GM23338 (cell line): ENCODE measurements at regions not wholly inside any gene's neighbourhood (a gene's known extent, or its start where the extent isn't known, plus 50 kb on each side); places are given as distances from the start of the nearest gene placed in this dataset.

Experiments used
- ATAC-seq: fragments of 200-7000 bp; cut with Tn5 transposase; 3 replicates; pipeline ENCODE4 v1.9.1; 2020
- DNase-seq: peaks from one replicate; pipeline ENCODE4 v3.0.0-alpha.2; 2015; ENCODE audit warnings: low spot score
- H2AFZ ChIP-seq: fragments of 200-600 bp; sonication (generic); 2 replicates; pipeline ENCODE4 v1.8.0; 2016; ENCODE audit warnings: antibody characterized with exemption, mild to moderate bottlenecking, moderate library complexity
- H3F3A ChIP-seq: fragments of 200-600 bp; sonication (generic); replicated peaks from 2 replicates; pipeline ENCODE4 v1.8.0; 2017; ENCODE audit warnings: antibody characterized with exemption, mixed run types, low read depth
- H3K27ac ChIP-seq: fragments of 200-600 bp; sonication (generic); 2 replicates; pipeline ENCODE4 v1.6.1; 2016; ENCODE audit warnings: low read depth
- H3K27me3 ChIP-seq: fragments of 200-600 bp; sonication (generic); 2 replicates; pipeline ENCODE4 v1.8.0; 2016; ENCODE audit warnings: mild to moderate bottlenecking, mixed run types, moderate library complexity; ENCODE audit not compliant: insufficient read depth
- H3K36me3 ChIP-seq: fragments of 200-600 bp; sonication (generic); 2 replicates; pipeline ENCODE4 v1.8.0; 2016; ENCODE audit warnings: mild to moderate bottlenecking; ENCODE audit not compliant: insufficient read depth
- H3K4me1 ChIP-seq: fragments of 200-600 bp; sonication (generic); 2 replicates; pipeline ENCODE4 v1.8.0; 2016; ENCODE audit warnings: mild to moderate bottlenecking, moderate library complexity; ENCODE audit not compliant: insufficient read depth
- H3K4me2 ChIP-seq: fragments of 200-600 bp; sonication (generic); 2 replicates; pipeline ENCODE4 v1.7.1; 2017; ENCODE audit warnings: mixed run types
- H3K4me3 ChIP-seq: fragments of 200-600 bp; sonication (generic); 2 replicates; pipeline ENCODE4 v1.6.1; 2016; ENCODE audit warnings: mixed run types
- H3K79me2 ChIP-seq: fragments of 200-600 bp; sonication (generic); replicated peaks from 2 replicates; pipeline ENCODE4 v1.8.0; 2017; ENCODE audit warnings: mild to moderate bottlenecking; ENCODE audit not compliant: insufficient read depth
- H3K9me2 ChIP-seq: fragments of 200-600 bp; sonication (generic); 2 replicates; pipeline ENCODE4 v1.8.0; 2017; ENCODE audit not compliant: insufficient read depth
- H4K20me1 ChIP-seq: fragments of 200-600 bp; sonication (generic); replicated peaks from 2 replicates; pipeline ENCODE4 v1.8.0; 2017; ENCODE audit warnings: mild to moderate bottlenecking; ENCODE audit not compliant: insufficient read depth
- H3K27ac Mint-ChIP-seq: 2 replicates; pipeline ENCODE4 v1.8.0; 2020; ENCODE audit warnings: inconsistent platforms, mild to moderate bottlenecking, moderate library complexity, mixed read lengths
- H3K27me3 Mint-ChIP-seq: 3 replicates; pipeline ENCODE4 v1.8.0; 2022; ENCODE audit warnings: low read depth, mild to moderate bottlenecking, moderate library complexity, mixed read lengths, inconsistent platforms; ENCODE audit not compliant: insufficient read depth, poor library complexity
- H3K36me3 Mint-ChIP-seq: 3 replicates; pipeline ENCODE4 v1.8.0; 2021; ENCODE audit warnings: low read depth, mild to moderate bottlenecking, inconsistent platforms, moderate library complexity, mixed read lengths
- H3K4me1 Mint-ChIP-seq: 3 replicates; pipeline ENCODE4 v1.8.0; 2020; ENCODE audit warnings: mild to moderate bottlenecking, inconsistent platforms, mixed read lengths
- H3K4me3 Mint-ChIP-seq: 3 replicates; pipeline ENCODE4 v1.8.0; 2021; ENCODE audit warnings: moderate library complexity, mild to moderate bottlenecking, inconsistent platforms, mixed read lengths
- H3K9me3 Mint-ChIP-seq: 3 replicates; pipeline ENCODE4 v1.8.0; 2020; ENCODE audit warnings: moderate library complexity, mild to moderate bottlenecking, inconsistent platforms, mixed read lengths
- CREB1 ChIP-seq: fragments of 250-450 bp; sonication (Bioruptor Pico); IDR thresholded peaks from 2 replicates; pipeline ENCODE4 v1.5.0; 2020; ENCODE audit warnings: low read depth, mild to moderate bottlenecking, moderate library complexity
- EZH2 ChIP-seq: fragments of 200-600 bp; sonication (generic); IDR thresholded peaks from one replicate; pipeline ENCODE4 v1.8.0; 2017; ENCODE audit warnings: antibody characterized with exemption, mild to moderate bottlenecking, low read depth; ENCODE audit not compliant: unreplicated experiment
- EZH2phosphoT487 ChIP-seq: fragments of 200-600 bp; sonication (generic); IDR thresholded peaks from one replicate; pipeline ENCODE4 v1.8.1; 2018; ENCODE audit warnings: antibody characterized with exemption; ENCODE audit not compliant: unreplicated experiment
- JUNB ChIP-seq: IDR thresholded peaks from one replicate; pipeline ENCODE4 v1.6.1; 2016; ENCODE audit warnings: antibody characterized with exemption; ENCODE audit not compliant: unreplicated experiment
- NANOG ChIP-seq: IDR thresholded peaks from 2 replicates; pipeline ENCODE4 v1.6.1; 2016; ENCODE audit warnings: antibody characterized with exemption, borderline replicate concordance
- POLR2AphosphoS5 ChIP-seq: IDR thresholded peaks from 2 replicates; pipeline ENCODE4 v1.6.1; 2016; ENCODE audit warnings: antibody characterized with exemption, low read depth
- STAT1 ChIP-seq: IDR thresholded peaks from one replicate; pipeline ENCODE4 v1.6.1; 2016; ENCODE audit warnings: antibody characterized with exemption; ENCODE audit not compliant: unreplicated experiment
- ZNF114 ChIP-seq: fragments of 250-450 bp; sonication (Bioruptor Pico); IDR thresholded peaks from 2 replicates; pipeline ENCODE4 v1.5.0; 2020; ENCODE audit warnings: mild to moderate bottlenecking, moderate library complexity
- ZNF331 ChIP-seq: fragments of 250-450 bp; sonication (Bioruptor Pico); IDR thresholded peaks from 2 replicates; pipeline ENCODE4 v1.5.0; 2020; ENCODE audit warnings: low read depth, mild to moderate bottlenecking, moderate library complexity
- TF ChIP-seq, protein P1 (sequence below): IDR thresholded peaks from 2 replicates; pipeline ENCODE4 v1.6.1; 2016; ENCODE audit warnings: antibody characterized with exemption
- TF ChIP-seq, protein P2 (sequence below): fragments of 250-450 bp; sonication (Bioruptor Pico); IDR thresholded peaks from 2 replicates; pipeline ENCODE4 v1.5.0; 2020; ENCODE audit warnings: mild to moderate bottlenecking, moderate library complexity
- TF ChIP-seq, protein P3 (sequence below): IDR thresholded peaks from one replicate; pipeline ENCODE4 v1.6.1; 2018; ENCODE audit warnings: antibody characterized with exemption; ENCODE audit not compliant: unreplicated experiment
- TF ChIP-seq, protein P4 (sequence below), 2 experiments: fragments of 200-600 bp in 1 of 2; sonication (generic) in 1 of 2; conservative IDR thresholded peaks; 2 replicates each; pipeline versions ENCODE4 v1.5.1 to v1.6.1; 2016 to 2017; ENCODE audit warnings: antibody characterized with exemption in 2 of 2, low read depth in 2 of 2, mild to moderate bottlenecking in 2 of 2, moderate library complexity in 1 of 2

DNA sequence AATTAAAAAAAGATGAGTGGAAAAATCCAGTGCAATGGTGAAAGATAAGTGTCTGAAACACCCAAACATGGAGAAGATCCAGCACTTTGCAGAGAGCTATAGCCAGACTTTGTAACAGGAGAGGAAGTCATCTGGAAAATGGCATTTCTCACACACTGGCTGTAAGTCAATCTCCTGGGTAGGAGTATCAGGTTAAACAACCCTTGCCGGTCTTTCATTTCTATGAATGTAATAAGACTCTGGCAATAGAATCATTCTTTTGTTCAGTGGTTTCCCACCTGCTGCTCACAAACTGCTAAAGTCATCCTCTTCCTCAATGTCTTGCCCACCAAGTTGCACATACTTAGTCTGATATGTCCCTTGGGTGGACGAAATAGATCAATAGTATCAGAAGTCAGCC lies 94.0 kb upstream of the ATP8A1 start:
- H3K27me3 ChIP-seq = no peaks in the 10 kb centered on the region
- no peak overlapping the region for H3K27ac ChIP-seq
- Mint-ChIP-seq H3K27ac (peak overlapping the region; percentile 80), H3K36me3 (no peaks in the 10 kb centered on the region), H3K4me3 (no peak overlapping the region), H3K9me3 (no peaks in the 10 kb centered on the region; the same call in 2 of the 3 replicates), H3K4me1 (peaks cover 9% of the 10 kb centered on the region; the same call in 2 of the 3 replicates), H3K27me3 (peaks cover 2% of the 10 kb centered on the region)
- no peak overlapping the region for H2AFZ ChIP-seq
- no peak overlapping the region for H3K4me3 ChIP-seq
- H3K4me1 ChIP-seq = no peaks in the 10 kb centered on the region
- TF ChIP-seq CREB1 (no peak), STAT1 (no peak), POLR2AphosphoS5 (no peak), EZH2 (no peak), ZNF331 (no peak), JUNB (no peak), NANOG (no peak), EZH2phosphoT487 (no peak), ZNF114 (CRISPR knock-in tag) (no peak)
- TF ChIP-seq, protein P1, sequence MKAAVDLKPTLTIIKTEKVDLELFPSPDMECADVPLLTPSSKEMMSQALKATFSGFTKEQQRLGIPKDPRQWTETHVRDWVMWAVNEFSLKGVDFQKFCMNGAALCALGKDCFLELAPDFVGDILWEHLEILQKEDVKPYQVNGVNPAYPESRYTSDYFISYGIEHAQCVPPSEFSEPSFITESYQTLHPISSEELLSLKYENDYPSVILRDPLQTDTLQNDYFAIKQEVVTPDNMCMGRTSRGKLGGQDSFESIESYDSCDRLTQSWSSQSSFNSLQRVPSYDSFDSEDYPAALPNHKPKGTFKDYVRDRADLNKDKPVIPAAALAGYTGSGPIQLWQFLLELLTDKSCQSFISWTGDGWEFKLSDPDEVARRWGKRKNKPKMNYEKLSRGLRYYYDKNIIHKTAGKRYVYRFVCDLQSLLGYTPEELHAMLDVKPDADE = no peak
- TF ChIP-seq, protein P2, sequence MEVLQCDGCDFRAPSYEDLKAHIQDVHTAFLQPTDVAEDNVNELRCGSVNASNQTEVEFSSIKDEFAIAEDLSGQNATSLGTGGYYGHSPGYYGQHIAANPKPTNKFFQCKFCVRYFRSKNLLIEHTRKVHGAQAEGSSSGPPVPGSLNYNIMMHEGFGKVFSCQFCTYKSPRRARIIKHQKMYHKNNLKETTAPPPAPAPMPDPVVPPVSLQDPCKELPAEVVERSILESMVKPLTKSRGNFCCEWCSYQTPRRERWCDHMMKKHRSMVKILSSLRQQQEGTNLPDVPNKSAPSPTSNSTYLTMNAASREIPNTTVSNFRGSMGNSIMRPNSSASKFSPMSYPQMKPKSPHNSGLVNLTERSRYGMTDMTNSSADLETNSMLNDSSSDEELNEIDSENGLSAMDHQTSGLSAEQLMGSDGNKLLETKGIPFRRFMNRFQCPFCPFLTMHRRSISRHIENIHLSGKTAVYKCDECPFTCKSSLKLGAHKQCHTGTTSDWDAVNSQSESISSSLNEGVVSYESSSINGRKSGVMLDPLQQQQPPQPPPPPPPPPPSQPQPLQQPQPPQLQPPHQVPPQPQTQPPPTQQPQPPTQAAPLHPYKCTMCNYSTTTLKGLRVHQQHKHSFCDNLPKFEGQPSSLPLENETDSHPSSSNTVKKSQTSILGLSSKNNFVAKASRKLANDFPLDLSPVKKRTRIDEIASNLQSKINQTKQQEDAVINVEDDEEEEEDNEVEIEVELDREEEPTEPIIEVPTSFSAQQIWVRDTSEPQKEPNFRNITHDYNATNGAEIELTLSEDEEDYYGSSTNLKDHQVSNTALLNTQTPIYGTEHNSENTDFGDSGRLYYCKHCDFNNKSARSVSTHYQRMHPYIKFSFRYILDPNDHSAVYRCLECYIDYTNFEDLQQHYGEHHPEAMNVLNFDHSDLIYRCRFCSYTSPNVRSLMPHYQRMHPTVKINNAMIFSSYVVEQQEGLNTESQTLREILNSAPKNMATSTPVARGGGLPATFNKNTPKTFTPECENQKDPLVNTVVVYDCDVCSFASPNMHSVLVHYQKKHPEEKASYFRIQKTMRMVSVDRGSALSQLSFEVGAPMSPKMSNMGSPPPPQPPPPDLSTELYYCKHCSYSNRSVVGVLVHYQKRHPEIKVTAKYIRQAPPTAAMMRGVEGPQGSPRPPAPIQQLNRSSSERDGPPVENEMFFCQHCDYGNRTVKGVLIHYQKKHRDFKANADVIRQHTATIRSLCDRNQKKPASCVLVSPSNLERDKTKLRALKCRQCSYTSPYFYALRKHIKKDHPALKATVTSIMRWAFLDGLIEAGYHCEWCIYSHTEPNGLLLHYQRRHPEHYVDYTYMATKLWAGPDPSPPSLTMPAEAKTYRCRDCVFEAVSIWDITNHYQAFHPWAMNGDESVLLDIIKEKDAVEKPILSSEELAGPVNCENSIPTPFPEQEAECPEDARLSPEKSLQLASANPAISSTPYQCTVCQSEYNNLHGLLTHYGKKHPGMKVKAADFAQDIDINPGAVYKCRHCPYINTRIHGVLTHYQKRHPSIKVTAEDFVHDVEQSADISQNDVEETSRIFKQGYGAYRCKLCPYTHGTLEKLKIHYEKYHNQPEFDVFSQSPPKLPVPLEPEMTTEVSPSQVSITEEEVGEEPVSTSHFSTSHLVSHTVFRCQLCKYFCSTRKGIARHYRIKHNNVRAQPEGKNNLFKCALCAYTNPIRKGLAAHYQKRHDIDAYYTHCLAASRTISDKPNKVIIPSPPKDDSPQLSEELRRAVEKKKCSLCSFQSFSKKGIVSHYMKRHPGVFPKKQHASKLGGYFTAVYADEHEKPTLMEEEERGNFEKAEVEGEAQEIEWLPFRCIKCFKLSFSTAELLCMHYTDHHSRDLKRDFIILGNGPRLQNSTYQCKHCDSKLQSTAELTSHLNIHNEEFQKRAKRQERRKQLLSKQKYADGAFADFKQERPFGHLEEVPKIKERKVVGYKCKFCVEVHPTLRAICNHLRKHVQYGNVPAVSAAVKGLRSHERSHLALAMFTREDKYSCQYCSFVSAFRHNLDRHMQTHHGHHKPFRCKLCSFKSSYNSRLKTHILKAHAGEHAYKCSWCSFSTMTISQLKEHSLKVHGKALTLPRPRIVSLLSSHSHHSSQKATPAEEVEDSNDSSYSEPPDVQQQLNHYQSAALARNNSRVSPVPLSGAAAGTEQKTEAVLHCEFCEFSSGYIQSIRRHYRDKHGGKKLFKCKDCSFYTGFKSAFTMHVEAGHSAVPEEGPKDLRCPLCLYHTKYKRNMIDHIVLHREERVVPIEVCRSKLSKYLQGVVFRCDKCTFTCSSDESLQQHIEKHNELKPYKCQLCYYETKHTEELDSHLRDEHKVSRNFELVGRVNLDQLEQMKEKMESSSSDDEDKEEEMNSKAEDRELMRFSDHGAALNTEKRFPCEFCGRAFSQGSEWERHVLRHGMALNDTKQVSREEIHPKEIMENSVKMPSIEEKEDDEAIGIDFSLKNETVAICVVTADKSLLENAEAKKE = no peak
- TF ChIP-seq, protein P3, sequence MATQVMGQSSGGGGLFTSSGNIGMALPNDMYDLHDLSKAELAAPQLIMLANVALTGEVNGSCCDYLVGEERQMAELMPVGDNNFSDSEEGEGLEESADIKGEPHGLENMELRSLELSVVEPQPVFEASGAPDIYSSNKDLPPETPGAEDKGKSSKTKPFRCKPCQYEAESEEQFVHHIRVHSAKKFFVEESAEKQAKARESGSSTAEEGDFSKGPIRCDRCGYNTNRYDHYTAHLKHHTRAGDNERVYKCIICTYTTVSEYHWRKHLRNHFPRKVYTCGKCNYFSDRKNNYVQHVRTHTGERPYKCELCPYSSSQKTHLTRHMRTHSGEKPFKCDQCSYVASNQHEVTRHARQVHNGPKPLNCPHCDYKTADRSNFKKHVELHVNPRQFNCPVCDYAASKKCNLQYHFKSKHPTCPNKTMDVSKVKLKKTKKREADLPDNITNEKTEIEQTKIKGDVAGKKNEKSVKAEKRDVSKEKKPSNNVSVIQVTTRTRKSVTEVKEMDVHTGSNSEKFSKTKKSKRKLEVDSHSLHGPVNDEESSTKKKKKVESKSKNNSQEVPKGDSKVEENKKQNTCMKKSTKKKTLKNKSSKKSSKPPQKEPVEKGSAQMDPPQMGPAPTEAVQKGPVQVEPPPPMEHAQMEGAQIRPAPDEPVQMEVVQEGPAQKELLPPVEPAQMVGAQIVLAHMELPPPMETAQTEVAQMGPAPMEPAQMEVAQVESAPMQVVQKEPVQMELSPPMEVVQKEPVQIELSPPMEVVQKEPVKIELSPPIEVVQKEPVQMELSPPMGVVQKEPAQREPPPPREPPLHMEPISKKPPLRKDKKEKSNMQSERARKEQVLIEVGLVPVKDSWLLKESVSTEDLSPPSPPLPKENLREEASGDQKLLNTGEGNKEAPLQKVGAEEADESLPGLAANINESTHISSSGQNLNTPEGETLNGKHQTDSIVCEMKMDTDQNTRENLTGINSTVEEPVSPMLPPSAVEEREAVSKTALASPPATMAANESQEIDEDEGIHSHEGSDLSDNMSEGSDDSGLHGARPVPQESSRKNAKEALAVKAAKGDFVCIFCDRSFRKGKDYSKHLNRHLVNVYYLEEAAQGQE = no peak
- TF ChIP-seq, protein P4, sequence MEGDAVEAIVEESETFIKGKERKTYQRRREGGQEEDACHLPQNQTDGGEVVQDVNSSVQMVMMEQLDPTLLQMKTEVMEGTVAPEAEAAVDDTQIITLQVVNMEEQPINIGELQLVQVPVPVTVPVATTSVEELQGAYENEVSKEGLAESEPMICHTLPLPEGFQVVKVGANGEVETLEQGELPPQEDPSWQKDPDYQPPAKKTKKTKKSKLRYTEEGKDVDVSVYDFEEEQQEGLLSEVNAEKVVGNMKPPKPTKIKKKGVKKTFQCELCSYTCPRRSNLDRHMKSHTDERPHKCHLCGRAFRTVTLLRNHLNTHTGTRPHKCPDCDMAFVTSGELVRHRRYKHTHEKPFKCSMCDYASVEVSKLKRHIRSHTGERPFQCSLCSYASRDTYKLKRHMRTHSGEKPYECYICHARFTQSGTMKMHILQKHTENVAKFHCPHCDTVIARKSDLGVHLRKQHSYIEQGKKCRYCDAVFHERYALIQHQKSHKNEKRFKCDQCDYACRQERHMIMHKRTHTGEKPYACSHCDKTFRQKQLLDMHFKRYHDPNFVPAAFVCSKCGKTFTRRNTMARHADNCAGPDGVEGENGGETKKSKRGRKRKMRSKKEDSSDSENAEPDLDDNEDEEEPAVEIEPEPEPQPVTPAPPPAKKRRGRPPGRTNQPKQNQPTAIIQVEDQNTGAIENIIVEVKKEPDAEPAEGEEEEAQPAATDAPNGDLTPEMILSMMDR (conservative IDR thresholded peaks at IDR 0.05; ENCODE audit: low read depth in 2 of 2) = no peak
- no peaks in the 10 kb centered on the region for H3K79me2 ChIP-seq
- no peaks in the 10 kb centered on the region for H3K36me3 ChIP-seq
- H3K9me2 ChIP-seq = no peaks in the 10 kb centered on the region
- no peak overlapping the region for H3K4me2 ChIP-seq
- no peaks in the 10 kb centered on the region for H3F3A ChIP-seq
- H4K20me1 ChIP-seq = no peaks in the 10 kb centered on the region
- DNase-seq = peak; percentile 5
- no peak; the same call in 2 of the 3 replicates for ATAC-seq
